Fibroblast of lung (primary cell): ENCODE measurements at regions not wholly inside any gene's neighbourhood (a gene's known extent, or its start where the extent isn't known, plus 50 kb on each side); places are given as distances from the start of the nearest gene placed in this dataset.

Experiments used
- DNase-seq, 2 donors: peaks; one replicate each; pipeline versions ENCODE4 v3.0.0 to v3.0.0-alpha.2; 2010; ENCODE audit warnings: low read depth in 2 of 2
- H2AFZ ChIP-seq: 2 replicates; pipeline ENCODE4 v1.5.1; 2012; ENCODE audit warnings: low read length, control low read depth, inconsistent platforms
- H3K27ac ChIP-seq: 2 replicates; pipeline ENCODE4 v1.5.1; 2011; ENCODE audit warnings: low read length, control low read depth; ENCODE audit not compliant: insufficient read depth
- H3K27me3 ChIP-seq: 2 replicates; pipeline ENCODE4 v1.5.1; 2011; ENCODE audit warnings: mild to moderate bottlenecking, low read length; ENCODE audit not compliant: control insufficient read depth, insufficient read depth
- H3K36me3 ChIP-seq: 2 replicates; pipeline ENCODE4 v1.5.1; 2011; ENCODE audit warnings: low read length; ENCODE audit not compliant: control insufficient read depth, insufficient read depth
- H3K4me1 ChIP-seq: 2 replicates; pipeline ENCODE4 v1.5.1; 2011; ENCODE audit warnings: low read length; ENCODE audit not compliant: control insufficient read depth, insufficient read depth; ENCODE audit errors: extremely low read depth
- H3K4me2 ChIP-seq: 2 replicates; pipeline ENCODE4 v1.5.1; 2011; ENCODE audit warnings: low read length, control low read depth; ENCODE audit not compliant: insufficient read depth; ENCODE audit errors: extremely low read depth
- H3K4me3 ChIP-seq, 4 experiments: fragments of 200-600 bp in 1 of 4; sonication (generic) in 1 of 4; replicated peaks in 1 of 4; 2 replicates each; pipeline ENCODE4 v1.5.1; 2011 to 2016; ENCODE audit warnings: low read length in 4 of 4, low read depth in 3 of 4, mild to moderate bottlenecking in 3 of 4, control low read depth in 2 of 4, inconsistent platforms in 1 of 4, mixed read lengths in 1 of 4; ENCODE audit not compliant: insufficient read depth in 1 of 4; ENCODE audit errors: control extremely low read depth in 1 of 4
- H3K79me2 ChIP-seq: 2 replicates; pipeline ENCODE4 v1.5.1; 2012; ENCODE audit warnings: mild to moderate bottlenecking, low read length, inconsistent platforms; ENCODE audit not compliant: control insufficient read depth, insufficient read depth
- H3K9ac ChIP-seq: 2 replicates; pipeline ENCODE4 v1.5.1; 2011; ENCODE audit warnings: mild to moderate bottlenecking, low read length, control low read depth; ENCODE audit not compliant: insufficient read depth
- H3K9me3 ChIP-seq: 2 replicates; pipeline ENCODE4 v1.5.1; 2012; ENCODE audit warnings: low read depth, low read length; ENCODE audit not compliant: control insufficient read depth, insufficient read depth
- H4K20me1 ChIP-seq: 2 replicates; pipeline ENCODE4 v1.5.1; 2011; ENCODE audit warnings: low read length; ENCODE audit not compliant: control insufficient read depth, insufficient read depth; ENCODE audit errors: extremely low read depth
- CTCF ChIP-seq, 2 donors: IDR thresholded peaks in 1 of 2; conservative IDR thresholded peaks in 1 of 2; 1 replicate in 1 of 2; 2 replicates in 1 of 2; pipeline ENCODE4 v1.5.1; 2011 to 2012; ENCODE audit warnings: low read length in 2 of 2, control low read depth in 1 of 2, inconsistent platforms in 1 of 2, low read depth in 1 of 2, mild to moderate bottlenecking in 1 of 2
- EZH2 ChIP-seq: IDR thresholded peaks from 2 replicates; pipeline ENCODE4 v1.5.1; 2012; ENCODE audit warnings: low read length, control low read depth, mild to moderate bottlenecking; ENCODE audit errors: missing control alignments

- Histone ChIP-seq H3K9ac (no peak overlapping the region), H3K36me3 (no peaks in the 10 kb centered on the region), H3K4me3 (no peak overlapping the region), H3K79me2 (no peaks in the 10 kb centered on the region), H2AFZ (no peak overlapping the region), H3K9me3 (no peaks in the 10 kb centered on the region), H3K27me3 (no peaks in the 10 kb centered on the region), H3K27ac (no peak overlapping the region), H3K4me2 (no peak overlapping the region), H4K20me1 (no peaks in the 10 kb centered on the region), H3K4me1 (no peaks in the 10 kb centered on the region)
- TF ChIP-seq CTCF (conservative IDR thresholded peaks at IDR 0.05 in 1 of 2, IDR thresholded peaks at IDR 0.05 in 1 of 2; ENCODE audit: low read depth in 1 of 2, low read length in 2 of 2) (no peak), EZH2 (no peak)
- no peak for DNase-seq
Observed at GRCh38 chr1:244340396-244340795, 111.3 kb downstream of the ADSS2 start.

- DNase-seq, result peak in 1 of 2 donors; percentile 58
- H3K79me2 ChIP-seq, result no peaks in the 10 kb centered on the region
- H3K9me3 ChIP-seq, result no peaks in the 10 kb centered on the region
- no peaks in the 10 kb centered on the region for H3K36me3 ChIP-seq
- no peak for TF ChIP-seq CTCF (conservative IDR thresholded peaks at IDR 0.05 in 1 of 2, IDR thresholded peaks at IDR 0.05 in 1 of 2; ENCODE audit: low read depth in 1 of 2, low read length in 2 of 2)
- no peak for TF ChIP-seq EZH2
- no peaks in the 10 kb centered on the region for H3K4me1 ChIP-seq
- H3K4me2 ChIP-seq, result no peak overlapping the region
- H3K9ac ChIP-seq, result no peak overlapping the region
- H3K27me3 ChIP-seq, result no peaks in the 10 kb centered on the region
- no peaks in the 10 kb centered on the region for H4K20me1 ChIP-seq
- H3K27ac ChIP-seq, result no peak overlapping the region
- H3K4me3 ChIP-seq, result no peak overlapping the region
- no peak overlapping the region for H2AFZ ChIP-seq
Observed at GRCh38 chr1:244341455-244342450, 110.0 kb downstream of the ADSS2 start.

GRCh38 chr1:244344001-244344400 is 107.7 kb downstream of the ADSS2 start:
- no peak overlapping the region for H3K4me2 ChIP-seq
- no peak overlapping the region for H3K4me3 ChIP-seq
- DNase-seq, result no peak
- H3K9me3 ChIP-seq, result no peaks in the 10 kb centered on the region
- no peak overlapping the region for H3K9ac ChIP-seq
- H3K27ac ChIP-seq, result no peak overlapping the region
- no peaks in the 10 kb centered on the region for H4K20me1 ChIP-seq
- no peaks in the 10 kb centered on the region for H3K79me2 ChIP-seq
- peaks cover 8% of the 10 kb centered on the region for H3K4me1 ChIP-seq
- TF ChIP-seq EZH2 (no peak), CTCF (conservative IDR thresholded peaks at IDR 0.05 in 1 of 2, IDR thresholded peaks at IDR 0.05 in 1 of 2; ENCODE audit: low read depth in 1 of 2, low read length in 2 of 2) (no peak)
- H2AFZ ChIP-seq, result no peak overlapping the region
- no peaks in the 10 kb centered on the region for H3K36me3 ChIP-seq
- H3K27me3 ChIP-seq, result no peaks in the 10 kb centered on the region
